HCT116 (cell line): ENCODE measurements at regions not wholly inside any gene's neighbourhood (a gene's known extent, or its start where the extent isn't known, plus 50 kb on each side); places are given as distances from the start of the nearest gene placed in this dataset.

Experiments
- CBX3 ChIP-seq: IDR thresholded peaks from 2 replicates; pipeline ENCODE4 v1.6.1; 2012; ENCODE audit warnings: low read depth
- CTCF ChIP-seq, 3 experiments: fragments of 200-600 bp in 1 of 3; sonication (generic) in 1 of 3; IDR thresholded peaks in 2 of 3; conservative IDR thresholded peaks in 1 of 3; 2 replicates each; pipeline ENCODE4 v1.5.1; 2012 to 2017; ENCODE audit warnings: low read depth in 2 of 3, low read length in 2 of 3, antibody characterized with exemption in 1 of 3, borderline replicate concordance in 1 of 3, control low read depth in 1 of 3, mild to moderate bottlenecking in 1 of 3, mixed read lengths in 1 of 3, mixed run types in 1 of 3, moderate library complexity in 1 of 3; ENCODE audit not compliant: insufficient read depth in 1 of 3
- EZH2 ChIP-seq: fragments of 200-600 bp; sonication (generic); IDR thresholded peaks from 2 replicates; pipeline ENCODE4 v1.6.1; 2017; ENCODE audit warnings: antibody characterized with exemption, mixed run types
- MAX ChIP-seq: IDR thresholded peaks from 2 replicates; pipeline ENCODE4 v1.6.1; 2012
- POLR2A ChIP-seq: IDR thresholded peaks from 2 replicates; pipeline ENCODE4 v1.7.0; 2011; ENCODE audit warnings: borderline replicate concordance; ENCODE audit not compliant: insufficient read depth, insufficient read length; ENCODE audit errors: extremely low read depth
- POLR2AphosphoS5 ChIP-seq: IDR thresholded peaks from 2 replicates; pipeline ENCODE4 v1.6.1; 2011; ENCODE audit warnings: mild to moderate bottlenecking, low read depth, low read length, moderate library complexity
- SIN3A ChIP-seq: IDR thresholded peaks from 2 replicates; pipeline ENCODE4 v1.6.1; 2012; ENCODE audit warnings: low read depth
- ZNF274 ChIP-seq: fragments of 200-500 bp; sonication (Bioruptor generic); IDR thresholded peaks from 2 replicates; pipeline ENCODE4 v1.6.1; 2014; ENCODE audit warnings: mild to moderate bottlenecking, low read depth, low read length, inconsistent platforms

GRCh38 chr5:89216606-89217005 lies 333.6 kb upstream of the MEF2C start:
- TF ChIP-seq SIN3A (no peak), EZH2 (no peak), CTCF (IDR thresholded peaks at IDR 0.05 in 2 of 3, conservative IDR thresholded peaks at IDR 0.05 in 1 of 3; ENCODE audit: borderline replicate concordance in 1 of 3, insufficient read depth in 1 of 3, low read depth in 2 of 3, low read length in 2 of 3) (no peak), ZNF274 (no peak), POLR2A (no peak), MAX (no peak), POLR2AphosphoS5 (no peak), CBX3 (no peak)
